ENCODE measurements at regions not wholly inside any gene's neighbourhood (a gene's known extent, or its start where the extent isn't known, plus 50 kb on each side); places are given as distances from the start of the nearest gene placed in this dataset.

DNA sequence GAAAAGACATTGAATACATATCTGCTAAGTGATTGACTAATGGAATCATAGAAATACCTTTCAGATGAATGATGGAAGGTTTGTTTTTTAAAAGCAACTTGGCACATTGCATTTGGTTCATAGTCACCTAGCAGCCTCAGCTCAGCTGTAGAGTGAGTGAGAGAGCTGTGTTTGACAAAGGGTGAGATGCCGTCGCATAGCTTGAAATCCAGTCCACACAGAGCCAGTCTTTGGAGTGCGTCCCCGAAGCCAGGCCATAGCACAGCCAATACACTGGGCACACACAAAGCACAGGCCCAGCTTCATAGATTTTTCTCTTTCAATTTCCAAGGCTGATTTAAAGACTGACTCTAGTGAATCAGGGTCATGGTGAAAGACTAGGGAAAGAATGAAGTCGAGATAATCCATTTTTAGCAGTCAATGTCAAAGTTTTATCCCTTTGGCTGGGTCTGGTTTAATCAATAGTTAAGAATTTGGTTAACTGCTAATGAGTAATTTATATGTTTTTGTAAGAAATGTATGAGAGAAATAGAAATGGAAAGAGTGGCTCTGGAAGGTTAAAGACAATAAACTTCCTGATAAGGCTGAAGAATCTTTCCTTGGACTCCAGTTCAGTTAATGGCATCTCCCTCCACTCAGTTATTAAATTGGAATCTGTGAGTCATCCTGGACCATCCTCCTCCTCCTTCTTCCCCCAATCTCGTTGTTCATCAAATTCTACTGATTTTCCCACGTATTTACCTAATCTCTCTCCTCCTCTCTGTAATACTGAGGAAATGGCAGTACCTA is 101.2 kb upstream of the IRF2BP2 start:
- H3K27ac ChIP-seq (ENCODE audit: poor library complexity, severe bottlenecking): no peak overlapping the region
- no peaks in the 10 kb centered on the region for H3K9me3 ChIP-seq (ENCODE audit: severe bottlenecking)
- H3K36me3 ChIP-seq (ENCODE audit: low read depth): no peaks in the 10 kb centered on the region
- H3K4me1 ChIP-seq (ENCODE audit: insufficient read depth, poor library complexity, severe bottlenecking): no peaks in the 10 kb centered on the region
- ATAC-seq (ENCODE audit: low read depth) (no peak), DNase-seq (ENCODE audit: low spot score) (no peak)
- H3K27me3 ChIP-seq (ENCODE audit: insufficient read depth, poor library complexity, severe bottlenecking): no peaks in the 10 kb centered on the region
- TF ChIP-seq, protein P1, sequence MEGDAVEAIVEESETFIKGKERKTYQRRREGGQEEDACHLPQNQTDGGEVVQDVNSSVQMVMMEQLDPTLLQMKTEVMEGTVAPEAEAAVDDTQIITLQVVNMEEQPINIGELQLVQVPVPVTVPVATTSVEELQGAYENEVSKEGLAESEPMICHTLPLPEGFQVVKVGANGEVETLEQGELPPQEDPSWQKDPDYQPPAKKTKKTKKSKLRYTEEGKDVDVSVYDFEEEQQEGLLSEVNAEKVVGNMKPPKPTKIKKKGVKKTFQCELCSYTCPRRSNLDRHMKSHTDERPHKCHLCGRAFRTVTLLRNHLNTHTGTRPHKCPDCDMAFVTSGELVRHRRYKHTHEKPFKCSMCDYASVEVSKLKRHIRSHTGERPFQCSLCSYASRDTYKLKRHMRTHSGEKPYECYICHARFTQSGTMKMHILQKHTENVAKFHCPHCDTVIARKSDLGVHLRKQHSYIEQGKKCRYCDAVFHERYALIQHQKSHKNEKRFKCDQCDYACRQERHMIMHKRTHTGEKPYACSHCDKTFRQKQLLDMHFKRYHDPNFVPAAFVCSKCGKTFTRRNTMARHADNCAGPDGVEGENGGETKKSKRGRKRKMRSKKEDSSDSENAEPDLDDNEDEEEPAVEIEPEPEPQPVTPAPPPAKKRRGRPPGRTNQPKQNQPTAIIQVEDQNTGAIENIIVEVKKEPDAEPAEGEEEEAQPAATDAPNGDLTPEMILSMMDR (IDR thresholded peaks at IDR 0.05; ENCODE audit: poor library complexity, severe bottlenecking): no peak
- no peak overlapping the region for H3K4me3 ChIP-seq (ENCODE audit: severe bottlenecking)

DNA sequence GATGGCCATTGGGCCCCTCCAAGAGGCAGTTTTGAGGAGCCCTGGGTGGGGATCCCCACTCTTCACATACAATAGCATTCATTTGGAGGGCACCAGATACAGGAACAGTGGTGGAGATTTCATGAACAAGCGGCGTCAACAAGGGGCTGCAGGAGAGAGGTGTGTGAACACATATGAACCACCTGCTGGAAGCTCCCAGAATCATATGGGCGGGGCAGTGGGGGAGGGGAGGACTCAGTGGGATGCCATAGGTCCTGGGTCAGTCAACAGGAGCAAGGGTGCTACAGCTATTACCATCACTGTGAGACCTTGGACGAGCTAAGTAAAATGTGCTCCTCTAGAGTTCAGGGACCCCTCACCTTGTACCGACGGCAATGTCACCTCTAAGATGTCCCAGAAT is 100.4 kb upstream of the IRF2BP2 start:
- Histone ChIP-seq H3K4me3 (ENCODE audit: severe bottlenecking) (no peak overlapping the region), H3K27ac (ENCODE audit: poor library complexity, severe bottlenecking) (no peak overlapping the region), H3K36me3 (ENCODE audit: low read depth) (no peaks in the 10 kb centered on the region), H3K4me1 (ENCODE audit: insufficient read depth, poor library complexity, severe bottlenecking) (no peaks in the 10 kb centered on the region), H3K27me3 (ENCODE audit: insufficient read depth, poor library complexity, severe bottlenecking) (no peaks in the 10 kb centered on the region), H3K9me3 (ENCODE audit: severe bottlenecking) (no peaks in the 10 kb centered on the region)
- TF ChIP-seq, protein P1 (IDR thresholded peaks at IDR 0.05; ENCODE audit: poor library complexity, severe bottlenecking): no peak
- ATAC-seq (ENCODE audit: low read depth) (no peak), DNase-seq (ENCODE audit: low spot score) (no peak)

DNA sequence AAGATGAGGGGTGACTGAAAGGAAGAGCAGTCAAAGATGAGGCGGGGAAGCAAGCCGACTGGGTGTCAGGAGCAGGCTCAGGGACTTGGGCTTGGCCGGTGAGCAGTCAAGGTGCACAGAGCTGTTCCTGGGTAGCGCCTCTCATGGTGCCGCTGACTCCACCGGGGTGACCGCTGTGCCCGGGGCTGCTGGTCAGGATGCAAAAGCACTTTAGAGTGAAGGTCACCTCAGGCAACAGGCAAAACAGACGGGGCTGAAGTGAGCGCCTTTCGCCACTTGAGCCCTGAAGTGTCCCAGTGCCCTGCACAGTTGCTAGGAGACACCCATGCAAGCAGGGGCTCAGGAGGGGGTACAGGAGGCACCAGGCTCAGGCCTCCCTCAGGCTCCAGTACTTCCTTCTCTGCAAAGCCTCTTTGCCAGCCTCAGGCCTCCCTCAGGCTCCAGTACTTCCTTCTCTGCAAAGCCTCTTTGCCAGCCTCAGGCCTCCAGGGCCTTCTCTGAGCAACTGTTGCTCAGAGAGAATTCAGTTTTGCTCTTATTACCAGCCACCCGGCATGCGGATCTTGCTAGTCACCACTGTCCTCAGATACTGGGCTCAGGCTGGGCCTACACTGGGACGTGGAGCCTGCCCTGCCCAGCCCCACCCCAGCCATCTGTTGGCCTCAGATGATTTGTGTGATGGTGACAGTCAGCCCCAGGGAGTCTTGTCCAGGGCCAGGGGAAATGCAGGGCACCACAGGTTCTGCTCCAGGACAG is 99.7 kb upstream of the IRF2BP2 start:
- Histone ChIP-seq H3K27me3 (ENCODE audit: insufficient read depth, poor library complexity, severe bottlenecking) (no peaks in the 10 kb centered on the region), H3K27ac (ENCODE audit: poor library complexity, severe bottlenecking) (no peak overlapping the region), H3K36me3 (ENCODE audit: low read depth) (no peaks in the 10 kb centered on the region), H3K4me1 (ENCODE audit: insufficient read depth, poor library complexity, severe bottlenecking) (no peaks in the 10 kb centered on the region), H3K4me3 (ENCODE audit: severe bottlenecking) (no peak overlapping the region), H3K9me3 (ENCODE audit: severe bottlenecking) (no peaks in the 10 kb centered on the region)
- ATAC-seq (ENCODE audit: low read depth): no peak
- DNase-seq (ENCODE audit: low spot score): no peak
- TF ChIP-seq, protein P1 (IDR thresholded peaks at IDR 0.05; ENCODE audit: poor library complexity, severe bottlenecking): no peak

DNA sequence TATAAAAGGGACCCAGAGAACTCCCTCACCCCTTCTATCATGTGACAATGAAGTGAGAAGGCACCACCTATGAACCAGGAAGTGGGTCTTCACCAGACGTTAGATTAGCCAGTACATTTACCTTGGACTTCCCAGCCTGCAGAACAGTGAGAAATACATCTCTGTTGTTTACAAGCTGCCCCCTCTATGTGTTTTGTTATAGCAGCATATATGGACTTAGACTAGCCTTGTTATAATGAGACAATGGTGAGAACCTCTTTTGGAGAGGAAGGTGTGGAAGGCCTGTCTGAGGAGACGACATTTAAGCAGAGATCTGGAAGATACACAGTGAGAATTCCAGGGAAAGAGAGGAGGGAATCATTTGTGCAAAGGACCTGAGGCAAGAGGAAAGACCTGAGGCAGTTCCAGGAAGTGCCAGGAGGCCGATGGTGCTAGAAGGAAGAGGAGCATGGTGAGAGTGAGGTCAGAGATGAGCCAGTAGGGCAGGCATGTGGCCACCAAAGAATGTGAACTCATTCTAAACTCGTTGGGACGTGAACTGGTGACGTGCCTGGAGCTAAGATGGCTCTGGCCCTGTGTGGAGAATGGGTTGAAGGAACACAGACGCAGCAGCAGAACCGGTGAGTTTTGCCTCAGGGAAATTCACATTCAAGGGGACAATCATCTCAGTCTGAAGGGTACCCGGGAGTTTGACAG is 98.9 kb upstream of the IRF2BP2 start:
- Histone ChIP-seq H3K4me1 (ENCODE audit: insufficient read depth, poor library complexity, severe bottlenecking) (no peaks in the 10 kb centered on the region), H3K27ac (ENCODE audit: poor library complexity, severe bottlenecking) (no peak overlapping the region), H3K27me3 (ENCODE audit: insufficient read depth, poor library complexity, severe bottlenecking) (no peaks in the 10 kb centered on the region), H3K4me3 (ENCODE audit: severe bottlenecking) (no peak overlapping the region), H3K36me3 (ENCODE audit: low read depth) (no peaks in the 10 kb centered on the region), H3K9me3 (ENCODE audit: severe bottlenecking) (no peaks in the 10 kb centered on the region)
- ATAC-seq (ENCODE audit: low read depth) (no peak), DNase-seq (ENCODE audit: low spot score) (no peak)
- TF ChIP-seq, protein P1 (IDR thresholded peaks at IDR 0.05; ENCODE audit: poor library complexity, severe bottlenecking): no peak
